ACHN (cell line): ENCODE measurements at regions not wholly inside any gene's neighbourhood (a gene's known extent, or its start where the extent isn't known, plus 50 kb on each side); places are given as distances from the start of the nearest gene placed in this dataset.
"Not testable (repeated sequence)": the region's sequence is repeated elsewhere in the genome, so short reads cannot be mapped to it uniquely, and the experiment has no call there.

ENCODE experiments used
- DNase-seq: peaks from one replicate; pipeline ENCODE4 v3.0.0-alpha.2; 2015
- in situ Hi-C: cut with HindIII; loops from 2 replicates; pipeline ENCODE4 v1.10.0; 2017; ENCODE audit warnings: low sequenced_read_pairs, low pct_ligation_motif_present, low pct_unique_long_range_greater_than_20kb

- DNase-seq, in situ Hi-C loops: not testable (repeated sequence)
Observed at GRCh38 chr3:185306286-185306685, 52.4 kb upstream of the EHHADH start.

DNA sequence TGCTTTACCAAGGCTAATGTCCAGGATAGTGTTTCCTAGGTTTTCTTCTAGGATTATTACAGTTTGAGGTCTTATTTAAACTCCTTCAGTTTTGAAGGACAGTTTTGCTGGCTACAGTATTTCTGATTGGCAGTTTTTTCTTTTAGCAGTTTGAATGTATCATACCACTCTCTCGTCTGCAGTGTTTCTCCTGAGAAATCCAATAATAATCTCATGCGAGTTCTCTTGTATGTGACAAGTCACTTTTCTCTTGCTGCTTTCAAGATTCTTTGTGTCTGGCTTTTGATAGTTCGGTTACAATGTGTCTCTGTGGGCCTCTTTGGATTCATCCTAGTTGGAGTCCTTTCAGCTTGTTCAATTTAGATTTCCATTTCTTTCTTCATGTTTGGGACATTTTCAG, 53.0 kb upstream of the EHHADH start:
- in situ Hi-C loops, result no loop called here
- DNase-seq, result no peak

DNA sequence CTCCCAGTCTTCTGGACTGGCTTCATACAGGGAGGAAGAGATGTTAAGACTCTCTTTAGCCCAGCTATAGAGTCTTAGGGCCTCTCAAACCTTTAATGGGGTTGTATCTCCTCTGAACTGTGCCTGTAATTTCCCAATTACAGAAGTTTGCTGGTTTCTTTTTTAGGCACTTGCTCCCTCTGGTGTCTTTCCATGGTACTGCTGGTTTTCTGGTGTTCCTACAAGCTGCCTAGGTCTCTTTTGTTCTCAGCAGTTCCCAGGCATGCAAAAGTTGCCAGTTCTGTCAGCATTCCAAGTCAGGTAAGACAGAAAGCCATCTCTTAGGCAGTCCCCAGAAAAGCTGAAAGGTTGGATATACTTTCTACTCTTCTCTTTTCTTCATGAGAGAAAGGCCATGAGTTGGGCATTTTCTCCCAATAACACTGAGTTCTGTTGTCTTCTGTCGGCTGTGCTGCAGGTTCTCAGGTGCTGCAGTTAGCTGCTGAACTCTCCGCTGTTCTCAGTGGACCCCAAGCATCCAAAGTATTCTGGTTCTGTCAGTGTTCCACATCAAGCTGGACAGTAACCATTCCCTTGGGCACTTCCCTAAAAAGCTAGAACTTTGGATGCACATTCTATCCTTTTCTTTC, 54.4 kb upstream of the EHHADH start:
- peak; percentile 61 for DNase-seq
- in situ Hi-C loops, result no loop called here

- in situ Hi-C loops, result no loop called here
- DNase-seq, result no peak
Observed at GRCh38 chr3:185309302-185309701, 53.6 kb upstream of the MAP3K13 start.

DNA sequence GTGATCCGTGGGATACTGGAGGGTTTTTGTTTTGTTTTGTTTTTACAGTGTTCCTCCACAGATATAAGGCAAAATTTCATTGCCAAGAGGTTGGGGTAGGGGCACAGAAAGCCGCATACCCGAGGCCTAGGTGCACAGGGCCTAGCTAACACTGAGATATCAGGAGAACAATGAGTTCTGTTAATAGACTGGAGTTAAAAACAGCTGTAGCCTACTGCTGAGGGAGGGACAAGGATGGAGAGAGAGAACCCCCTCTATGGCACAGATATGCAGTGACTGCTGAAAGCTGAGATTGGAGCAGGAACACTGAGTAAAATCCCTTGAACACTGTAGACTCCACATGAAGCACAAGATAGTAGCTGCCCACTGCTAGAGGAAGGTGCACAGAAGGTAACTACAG, 53.1 kb upstream of the MAP3K13 start:
- no peak for DNase-seq
- in situ Hi-C loops, result no loop called here

GRCh38 chr3:185311991-185312390, 50.9 kb upstream of the MAP3K13 start:
- in situ Hi-C loops, result no loop called here

More at GRCh38 chr3:185311991-185312390, 50.9 kb upstream of the MAP3K13 start:
- no peak for DNase-seq
